GM19455 (cell line): ENCODE measurements at regions not wholly inside any gene's neighbourhood (a gene's known extent, or its start where the extent isn't known, plus 50 kb on each side); places are given as distances from the start of the nearest gene placed in this dataset.

Source experiments
- ATAC-seq: cut with Tn5 transposase; IDR thresholded peaks from one replicate; pipeline ENCODE4 v1.9.1; 2021; ENCODE audit not compliant: unreplicated experiment

DNA sequence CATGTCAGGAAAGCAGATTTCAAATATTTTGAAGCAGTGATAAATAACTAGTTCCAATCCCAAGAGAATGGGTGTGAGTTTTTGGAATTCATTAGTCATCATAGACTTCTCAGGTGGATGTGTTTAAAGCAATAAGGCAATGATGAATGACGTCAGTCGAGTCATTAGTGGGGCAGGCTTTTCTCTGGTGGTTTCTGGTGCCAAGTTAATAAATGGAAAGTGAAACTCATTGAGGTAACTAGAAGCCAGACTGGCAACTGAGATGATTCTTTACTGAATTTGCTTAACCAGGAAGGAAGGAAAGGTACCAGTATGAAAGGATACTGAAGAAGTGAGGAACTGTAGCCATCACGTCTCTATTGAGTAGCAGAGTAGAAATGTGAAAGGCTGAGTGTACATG, 311.0 kb downstream of the GPAM start:
- no peak for ATAC-seq

DNA sequence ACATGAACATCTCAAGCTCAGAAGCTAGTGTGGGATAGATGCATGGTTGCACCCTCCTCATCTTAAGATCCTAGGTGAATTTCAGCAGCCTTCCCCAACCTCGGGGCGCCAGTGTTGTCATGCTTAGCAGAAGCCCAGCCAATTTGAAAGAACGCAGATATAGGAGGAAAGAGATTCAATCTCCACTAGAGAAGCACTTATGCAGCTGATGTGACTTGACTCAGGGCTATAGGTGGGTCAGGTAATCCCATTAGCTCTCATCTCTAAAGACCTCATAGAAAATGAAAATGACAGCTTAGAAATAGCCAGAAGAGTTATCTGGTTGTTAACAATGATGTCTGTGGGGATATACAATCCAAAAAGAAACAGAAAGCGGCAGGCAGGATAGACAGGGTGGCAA, 310.5 kb downstream of the GPAM start:
- no peak for ATAC-seq

DNA sequence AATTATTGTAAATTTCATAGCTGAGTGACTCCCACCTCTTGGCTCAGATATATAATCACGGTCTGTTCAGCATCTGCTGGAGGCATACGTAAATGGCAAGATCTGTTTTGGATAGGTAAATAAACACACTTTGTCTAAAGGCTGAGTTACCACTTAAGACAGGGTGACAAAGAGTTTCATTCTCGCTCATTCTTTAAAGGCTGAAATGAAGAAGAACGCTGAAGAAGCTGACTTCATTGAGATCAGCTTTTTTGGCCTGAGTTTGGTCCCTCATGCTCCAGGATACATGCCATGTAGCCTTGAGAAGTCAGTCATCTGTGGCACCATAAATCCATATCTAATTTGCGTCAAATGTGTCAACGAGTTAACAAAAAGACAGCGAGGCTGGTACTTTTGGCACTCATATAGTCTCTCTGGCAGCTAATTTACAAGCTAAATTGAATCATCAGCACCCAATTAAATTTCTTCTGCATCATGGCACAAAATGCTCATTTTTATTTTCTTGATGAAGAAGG, 309.9 kb downstream of the GPAM start:
- ATAC-seq: no peak

DNA sequence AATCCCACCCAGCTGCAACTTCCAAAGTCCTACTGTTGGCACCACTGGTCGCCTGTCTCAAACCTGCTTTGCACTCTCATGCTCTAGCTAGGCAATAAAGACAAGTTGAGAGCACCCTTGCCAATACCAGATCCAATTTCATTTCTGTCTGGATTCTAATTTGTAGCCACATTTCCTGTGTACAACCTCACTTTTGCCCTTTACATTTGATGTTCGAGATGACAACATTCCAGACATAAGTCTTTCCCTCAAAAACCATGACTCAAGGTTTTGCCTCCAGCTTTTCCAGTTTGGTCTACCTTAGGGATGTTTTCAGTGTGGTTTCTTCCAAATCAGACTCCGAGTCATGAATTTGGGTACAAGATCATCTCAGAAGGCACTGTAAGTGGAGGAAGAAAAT, 309.0 kb downstream of the GPAM start:
- ATAC-seq: no peak

DNA sequence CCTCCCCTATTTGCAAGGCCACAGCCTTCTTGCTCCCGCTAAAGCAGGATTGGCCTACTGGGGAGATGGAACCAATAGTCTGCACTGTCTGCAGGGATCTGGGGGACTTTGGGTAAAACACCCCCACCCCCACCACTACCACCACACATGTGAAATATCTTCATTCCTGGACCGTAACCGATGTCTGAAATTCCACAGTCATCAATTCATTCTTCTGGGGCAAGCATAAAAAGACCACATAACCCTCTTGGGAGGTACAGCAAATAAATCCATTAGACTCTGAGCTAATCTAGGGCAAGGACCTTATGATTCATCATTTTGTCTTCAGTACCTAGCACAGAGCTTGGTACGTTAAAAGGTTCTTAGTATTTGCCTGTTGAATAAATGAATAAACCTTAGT, 307.8 kb downstream of the GPAM start:
- ATAC-seq: no peak

DNA sequence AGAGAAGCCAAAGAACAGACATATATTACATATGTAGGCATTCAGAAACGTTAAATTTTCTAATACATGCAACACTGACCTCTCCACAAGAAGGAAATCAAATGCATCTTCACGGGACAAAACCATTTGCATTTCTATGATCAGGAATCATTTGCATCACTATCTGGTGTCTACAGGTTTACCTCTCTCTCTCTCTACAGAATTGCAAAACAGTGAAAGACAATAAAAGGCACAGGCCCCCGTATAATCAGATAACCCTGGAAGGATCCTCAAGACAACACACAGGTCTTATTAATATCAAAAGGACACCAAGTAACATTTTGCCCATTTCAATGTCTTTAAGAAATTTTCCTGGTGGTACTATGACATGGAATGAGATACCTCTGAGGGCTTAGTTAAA, 306.3 kb downstream of the GPAM start:
- no peak for ATAC-seq

DNA sequence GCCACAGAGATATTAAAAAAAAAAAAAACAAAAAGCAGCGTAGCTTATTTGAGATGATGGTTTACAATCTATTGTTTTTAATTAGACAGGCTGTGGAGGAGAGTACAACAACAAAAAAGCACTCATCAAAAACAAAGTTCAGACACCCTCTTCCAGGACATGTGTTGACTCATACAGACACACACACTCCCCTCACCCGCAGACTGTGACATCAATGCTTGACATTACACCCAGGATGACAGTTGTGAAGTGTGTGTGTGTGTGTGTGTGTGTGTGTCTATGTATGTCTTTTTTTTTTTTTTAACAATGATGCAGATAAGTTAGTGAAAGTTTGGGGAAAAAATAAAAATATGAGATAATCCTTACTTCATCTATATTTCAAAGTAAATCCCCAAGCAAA, 303.6 kb downstream of the GPAM start:
- no peak for ATAC-seq

DNA sequence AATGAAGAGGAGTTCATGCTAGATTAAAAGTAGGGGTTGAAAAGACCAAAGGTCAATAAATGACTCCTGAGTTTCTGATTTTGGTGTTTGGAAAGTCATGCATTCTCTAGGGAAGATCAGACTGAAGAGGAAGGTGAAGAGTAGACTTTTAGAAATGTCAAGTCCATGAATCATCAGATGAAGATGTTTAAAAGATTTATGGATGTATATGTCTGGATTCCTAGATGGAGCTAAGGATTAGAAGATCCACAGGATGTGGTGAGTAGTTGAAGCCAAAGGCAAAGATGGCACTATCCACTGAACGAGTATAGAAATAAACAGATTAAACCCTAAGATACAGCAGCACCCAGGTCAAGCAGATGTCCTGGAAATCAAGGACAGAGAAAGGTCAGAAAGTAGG, 298.5 kb downstream of the GPAM start:
- no peak for ATAC-seq

DNA sequence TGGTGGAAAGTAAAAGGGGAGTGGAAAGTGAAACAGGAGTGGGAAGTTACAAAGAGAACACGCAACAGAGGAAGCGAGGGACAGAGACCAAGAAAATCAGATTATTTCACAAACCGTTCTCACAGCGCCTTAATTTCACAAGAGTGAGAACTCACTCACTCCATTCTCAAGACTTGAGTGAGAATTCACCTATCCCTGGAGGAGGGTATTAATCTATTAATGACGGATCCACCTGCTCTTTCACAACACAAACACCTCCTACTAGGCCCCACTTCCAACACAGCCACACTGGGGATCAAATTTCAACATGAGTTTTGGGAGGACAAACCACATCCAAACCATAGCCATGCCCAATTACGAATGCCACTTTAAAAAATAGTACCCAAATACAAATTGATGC, 297.6 kb downstream of the GPAM start:
- no peak for ATAC-seq

DNA sequence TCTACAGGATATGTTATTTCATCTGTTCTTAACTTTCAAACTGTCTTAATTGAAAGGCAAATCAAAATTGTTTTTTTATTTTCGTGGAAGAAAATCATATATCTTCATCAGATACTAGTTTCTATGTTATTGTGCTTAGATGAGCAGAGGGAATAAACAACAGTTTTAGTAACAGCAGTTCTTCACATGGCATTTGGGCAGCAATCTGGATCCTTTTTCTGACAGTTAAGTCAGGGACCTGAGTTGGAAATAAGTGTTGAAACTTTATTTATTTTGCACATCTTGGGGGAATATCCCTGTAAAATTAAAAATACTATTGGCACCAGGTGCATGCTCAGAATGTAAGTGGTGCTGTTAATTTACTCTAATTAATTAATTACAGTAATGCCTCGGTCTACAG, 296.3 kb downstream of the GPAM start:
- no peak for ATAC-seq

DNA sequence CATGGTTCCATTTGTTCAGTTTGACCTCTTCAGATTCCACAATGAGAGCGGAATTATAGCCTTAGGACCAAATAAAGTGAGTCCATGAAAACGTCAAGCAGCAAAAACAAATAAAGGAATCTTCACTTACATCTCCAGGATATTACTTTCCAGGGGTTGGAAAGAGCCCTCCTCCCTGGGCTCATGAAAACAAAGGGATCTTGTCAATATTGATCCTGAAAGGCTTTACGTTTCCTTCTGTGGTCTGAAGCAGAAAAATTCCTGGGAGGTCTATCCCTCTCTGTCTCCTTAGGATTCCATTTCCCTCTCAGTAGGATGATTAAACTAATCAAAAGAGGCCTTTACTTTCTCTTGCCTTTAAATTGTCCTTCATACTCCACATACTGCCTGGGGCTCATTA, 293.5 kb downstream of the GPAM start:
- ATAC-seq: no peak

DNA sequence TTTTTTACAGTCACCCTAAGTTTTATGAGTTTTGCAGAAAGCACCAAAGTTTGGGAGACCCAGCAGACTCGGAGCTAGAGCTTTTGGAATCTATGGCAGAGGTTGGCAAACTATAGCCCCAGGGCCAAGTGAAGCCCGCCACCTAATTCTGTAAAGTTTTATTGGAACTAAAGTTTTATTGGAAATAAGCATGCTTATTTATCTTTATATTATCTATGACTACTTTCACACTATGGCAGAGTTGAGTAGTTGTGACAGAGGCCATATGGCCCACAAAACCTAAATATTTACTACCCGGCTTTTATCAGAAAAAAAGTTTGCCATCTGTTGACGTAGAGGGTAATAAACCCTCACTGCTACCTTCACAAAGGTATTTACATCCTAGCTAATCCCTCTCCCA, 267.6 kb downstream of the GPAM start:
- ATAC-seq: no peak

DNA sequence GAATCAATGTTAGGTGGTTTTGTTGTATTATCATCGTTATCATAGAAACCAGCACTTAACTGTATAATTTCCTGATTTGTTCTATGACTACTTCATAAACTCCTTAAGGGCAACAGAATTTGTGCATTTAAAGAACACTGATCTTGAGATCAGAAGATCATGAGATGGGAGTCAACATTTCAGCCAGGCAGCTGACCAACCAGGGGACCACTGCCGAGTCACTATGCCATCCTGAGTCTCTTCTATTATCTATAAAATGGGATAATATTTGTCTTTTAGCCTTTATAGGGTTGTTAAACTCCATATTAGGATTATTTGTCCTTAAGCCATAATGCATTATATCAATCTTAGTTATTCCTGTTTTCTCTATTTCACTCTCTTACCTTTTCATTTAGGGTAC, 261.7 kb downstream of the GPAM start:
- ATAC-seq: no peak

DNA sequence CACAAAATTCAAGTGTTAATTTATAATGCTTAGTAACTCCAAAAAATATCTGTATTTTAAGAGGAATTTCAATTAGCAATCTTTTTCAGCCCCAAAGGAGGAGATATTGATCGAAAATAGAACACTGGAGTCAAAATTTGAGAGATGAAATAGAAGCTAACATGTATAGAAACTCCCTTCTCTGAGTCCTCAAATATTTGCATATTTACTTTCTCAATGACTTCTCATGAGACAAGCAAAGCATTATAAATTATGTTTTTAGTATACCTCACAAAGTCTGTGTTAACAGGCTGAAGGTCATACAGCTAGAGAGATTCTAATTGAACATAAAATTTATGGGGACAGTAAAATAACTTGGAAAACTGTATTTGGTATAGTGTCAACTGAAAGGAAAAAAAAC, 260.5 kb downstream of the GPAM start:
- ATAC-seq: no peak

DNA sequence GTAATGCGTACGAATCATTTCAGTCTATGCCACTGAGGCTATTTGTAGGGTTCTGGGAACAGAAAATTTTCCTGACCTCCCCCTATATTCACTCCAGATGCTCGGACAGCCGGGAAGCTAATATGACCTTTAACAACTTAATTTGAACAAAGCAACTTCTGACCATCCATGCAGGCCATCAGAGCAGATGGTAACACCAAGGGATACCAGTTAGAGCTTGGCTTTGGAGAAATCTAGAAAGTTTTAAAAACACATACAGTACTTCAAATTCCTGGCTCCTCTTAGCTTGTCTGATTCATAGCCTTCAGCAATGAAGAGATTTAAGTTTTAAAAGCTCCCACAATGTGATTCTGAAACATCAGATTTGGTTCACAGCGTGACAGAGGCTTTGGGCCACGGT, 257.3 kb downstream of the GPAM start:
- no peak for ATAC-seq

DNA sequence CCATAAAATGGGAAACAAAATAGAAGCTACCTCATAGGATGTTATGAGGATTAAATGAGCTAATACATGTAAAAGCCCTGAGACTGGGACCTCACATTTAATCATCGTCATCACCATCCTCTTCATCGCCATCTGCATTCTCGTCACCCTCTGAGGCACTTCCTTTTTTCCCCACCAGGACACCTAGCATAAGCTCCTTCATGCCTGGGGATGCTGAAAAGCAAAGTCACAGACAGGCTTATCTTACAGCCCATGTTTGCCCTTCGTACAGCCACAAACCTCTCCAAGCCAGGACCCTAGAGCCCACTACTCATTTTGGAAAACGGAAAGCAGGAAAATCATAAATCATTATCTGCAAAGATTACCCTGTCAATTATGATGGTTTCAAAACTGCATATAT, 249.6 kb downstream of the GPAM start:
- ATAC-seq: no peak

DNA sequence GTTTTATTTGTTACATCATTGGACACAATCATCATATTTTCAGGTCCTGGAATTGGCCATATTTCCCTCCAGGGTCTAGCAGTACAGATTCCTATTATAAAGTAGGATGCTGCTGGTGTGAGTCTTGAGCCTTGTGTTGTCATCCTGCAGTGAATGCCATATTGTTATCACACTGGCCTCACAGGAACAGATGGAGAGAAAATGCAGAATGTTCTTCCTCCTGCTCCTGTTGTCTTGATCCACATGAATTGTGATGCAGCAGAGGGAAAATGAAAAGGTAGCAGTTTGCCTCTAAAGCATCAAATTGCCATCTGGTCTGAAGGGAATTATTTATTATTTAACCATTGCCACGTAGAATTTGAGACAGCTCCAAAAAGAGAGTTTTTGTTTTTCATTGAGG, 248.6 kb downstream of the GPAM start:
- ATAC-seq: no peak

DNA sequence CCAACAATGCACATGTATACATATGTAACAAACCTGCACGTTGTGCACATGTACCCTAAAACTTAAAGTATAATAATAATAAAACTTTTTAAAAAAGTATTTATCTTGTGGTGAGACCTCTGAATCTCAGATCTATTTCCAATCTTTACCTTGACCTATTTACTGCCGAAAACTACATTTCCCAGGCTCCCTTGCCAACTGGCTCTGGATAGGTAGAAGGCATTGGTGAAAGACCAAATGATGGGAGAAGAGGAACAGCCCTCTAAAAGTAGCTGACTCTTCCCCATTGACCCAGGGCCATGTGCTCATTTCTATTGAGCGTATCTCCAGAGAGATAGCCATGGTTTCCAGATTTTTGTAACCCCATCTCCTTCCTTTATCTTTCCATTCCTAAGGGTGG, 247.4 kb downstream of the GPAM start:
- no peak for ATAC-seq

DNA sequence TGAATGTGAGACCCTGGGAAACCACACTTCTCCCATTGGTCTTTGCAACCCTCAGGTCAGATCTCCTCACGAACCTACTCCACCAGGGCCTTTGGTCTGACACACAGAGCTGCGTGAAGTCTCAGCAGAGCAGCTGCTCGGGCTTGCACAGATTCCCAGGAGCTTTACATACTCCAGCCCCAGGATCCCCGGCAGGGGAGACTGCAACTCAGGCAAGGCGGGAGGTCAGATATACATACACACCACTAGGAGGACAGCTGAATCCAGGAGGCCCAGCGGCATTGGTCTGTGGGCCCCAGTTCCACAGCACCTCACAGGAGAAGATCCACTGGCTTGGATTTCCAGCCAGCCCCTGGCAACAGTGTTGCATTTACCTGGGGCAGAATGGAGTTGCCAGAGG, 239.2 kb downstream of the GPAM start:
- no peak for ATAC-seq

DNA sequence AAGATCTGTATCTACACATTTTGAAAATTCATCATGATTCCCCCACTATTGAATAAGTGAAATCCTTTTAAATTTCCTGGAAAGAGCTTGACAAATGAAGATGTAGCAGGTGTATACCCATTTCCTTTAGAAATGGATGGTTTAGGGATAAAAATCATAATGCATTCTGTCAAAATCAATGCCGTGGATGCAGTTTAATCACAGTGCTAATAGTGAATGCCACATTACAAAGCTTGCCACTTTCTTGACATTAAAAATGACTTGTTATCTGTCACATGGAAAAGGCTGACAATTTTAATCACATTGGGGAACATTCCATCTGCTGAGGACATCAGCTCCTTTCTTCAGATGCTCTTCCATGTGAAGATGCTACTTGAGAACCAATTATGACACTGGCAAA, 229.6 kb downstream of the GPAM start:
- ATAC-seq: no peak

DNA sequence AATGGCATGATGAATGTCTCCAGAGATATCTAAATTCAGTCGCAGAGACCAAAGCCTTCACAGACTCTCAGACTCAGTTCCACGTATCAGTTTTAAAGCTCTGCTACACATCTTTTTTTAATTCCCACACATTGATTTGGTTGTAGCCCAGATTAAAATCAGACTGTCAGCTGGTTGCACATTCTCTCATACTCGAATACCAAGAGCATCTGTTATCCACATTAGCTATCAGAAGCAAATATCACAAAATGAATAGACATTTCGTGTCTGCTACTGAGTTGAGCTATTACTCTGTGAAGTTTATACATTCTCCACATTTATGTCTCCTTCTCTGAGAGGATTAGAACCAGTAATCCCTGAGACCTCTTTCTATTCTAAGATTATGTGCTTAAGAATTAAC, 229.2 kb downstream of the GPAM start:
- no peak for ATAC-seq

DNA sequence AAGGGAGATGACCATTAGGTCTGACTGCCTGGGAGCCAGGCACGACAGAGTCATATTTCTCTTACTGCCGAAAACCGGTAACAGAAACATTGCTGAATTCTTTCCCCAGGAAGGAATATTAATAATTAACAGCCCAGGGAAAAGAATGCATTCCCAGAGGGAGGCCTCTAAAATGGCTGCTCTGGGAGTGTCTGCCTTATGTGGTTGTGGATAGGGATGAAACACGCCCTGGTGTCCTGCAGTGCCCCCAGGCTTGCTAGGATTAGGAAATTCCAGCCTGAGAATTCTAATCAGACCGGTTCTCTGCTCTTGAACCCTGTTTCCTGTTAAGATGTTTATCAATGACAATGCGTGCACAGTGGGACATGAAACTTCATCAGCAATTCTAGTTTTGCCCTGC, 226.7 kb downstream of the GPAM start:
- no peak for ATAC-seq

DNA sequence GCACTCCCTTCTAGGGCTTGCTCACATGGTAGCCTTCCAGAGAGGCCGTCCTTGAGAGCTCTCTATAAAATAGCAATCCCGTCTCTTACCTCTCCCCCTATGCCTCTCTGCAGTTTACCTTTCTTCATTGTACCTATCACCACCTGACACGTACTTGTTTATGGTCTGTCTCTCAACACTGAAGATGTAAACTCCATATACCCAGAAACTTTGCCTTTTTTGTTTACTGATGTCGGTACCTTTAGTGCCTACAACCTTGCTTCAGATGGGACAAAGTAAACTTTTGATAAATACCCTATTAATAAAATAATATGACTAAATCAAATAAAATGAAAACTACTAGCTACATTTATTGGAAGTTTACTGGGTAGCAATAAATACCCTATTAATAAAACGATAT, 220.6 kb downstream of the GPAM start:
- no peak for ATAC-seq

DNA sequence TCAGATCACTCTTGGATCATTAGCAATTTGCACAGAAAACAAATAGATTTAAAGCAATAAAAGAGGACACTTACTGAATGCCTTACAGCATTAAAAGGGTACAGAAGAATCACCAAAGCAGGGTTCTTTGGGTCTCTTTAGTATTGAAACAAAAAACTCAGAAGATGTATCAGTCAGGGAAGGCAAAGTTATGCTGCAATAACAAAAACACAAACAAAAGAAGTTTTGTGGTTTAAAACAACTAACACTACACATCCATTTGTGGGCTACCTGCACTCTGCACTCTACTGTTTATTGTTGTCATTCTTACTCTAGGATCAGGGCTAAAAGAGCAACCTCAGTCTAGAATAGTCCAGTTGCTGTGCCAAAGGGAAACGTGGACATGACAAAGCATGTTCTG, 216.4 kb downstream of the GPAM start:
- no peak for ATAC-seq
